ENCODE measurements at regions not wholly inside any gene's neighbourhood (a gene's known extent, or its start where the extent isn't known, plus 50 kb on each side); places are given as distances from the start of the nearest gene placed in this dataset.

- no peaks in the 10 kb centered on the region for H3K27me3 ChIP-seq (replicated peaks; ENCODE audit: insufficient read depth, low read length)
- no peaks in the 10 kb centered on the region for H3K9me3 ChIP-seq (replicated peaks; ENCODE audit: insufficient read depth, low read length)
- H3K4me2 ChIP-seq (ENCODE audit: low read depth, low read length): no peak overlapping the region
- H3K9me2 ChIP-seq (replicated peaks; ENCODE audit: insufficient read depth, low read length): no peaks in the 10 kb centered on the region
- TF ChIP-seq EZH2 (optimal IDR thresholded peaks at IDR 0.05; ENCODE audit: low read depth, low read length): no peak
- TF ChIP-seq CTCF (IDR thresholded peaks at IDR 0.05; ENCODE audit: low read length): no peak
- no peak for TF ChIP-seq EZH2phosphoT487 (IDR thresholded peaks at IDR 0.05; ENCODE audit: low read length)
- no peaks in the 10 kb centered on the region for H4K20me1 ChIP-seq (ENCODE audit: insufficient read depth, low read length)
- no peak overlapping the region for H3K4me3 ChIP-seq (ENCODE audit: low read length)
- no peaks in the 10 kb centered on the region for H3K36me3 ChIP-seq (replicated peaks; ENCODE audit: insufficient read depth, low read length)
- no peak overlapping the region for H3K27ac ChIP-seq (ENCODE audit: low read length)
- no peaks in the 10 kb centered on the region for H3F3A ChIP-seq (ENCODE audit: insufficient read depth, low read length)
- no peak for DNase-seq
- H3K4me1 ChIP-seq (ENCODE audit: low read length): no peaks in the 10 kb centered on the region
- H3K9ac ChIP-seq (ENCODE audit: low read length): no peak overlapping the region
- no peaks in the 10 kb centered on the region for H3K79me2 ChIP-seq (ENCODE audit: low read length)
- no peak overlapping the region for H2AFZ ChIP-seq (ENCODE audit: low read length)
Measured at GRCh38 chr15:62352817-62353216, 187.7 kb upstream of the C2CD4B start.

- H3K4me1 ChIP-seq (ENCODE audit: low read length): no peaks in the 10 kb centered on the region
- no peaks in the 10 kb centered on the region for H3K9me2 ChIP-seq (replicated peaks; ENCODE audit: insufficient read depth, low read length)
- no peaks in the 10 kb centered on the region for H3K36me3 ChIP-seq (replicated peaks; ENCODE audit: insufficient read depth, low read length)
- H4K20me1 ChIP-seq (ENCODE audit: insufficient read depth, low read length): no peaks in the 10 kb centered on the region
- no peaks in the 10 kb centered on the region for H3F3A ChIP-seq (ENCODE audit: insufficient read depth, low read length)
- no peak overlapping the region for H3K27ac ChIP-seq (ENCODE audit: low read length)
- no peaks in the 10 kb centered on the region for H3K27me3 ChIP-seq (replicated peaks; ENCODE audit: insufficient read depth, low read length)
- H3K79me2 ChIP-seq (ENCODE audit: low read length): no peaks in the 10 kb centered on the region
- H3K4me3 ChIP-seq (ENCODE audit: low read length): no peak overlapping the region
- no peak overlapping the region for H3K9ac ChIP-seq (ENCODE audit: low read length)
- H2AFZ ChIP-seq (ENCODE audit: low read length): no peak overlapping the region
- DNase-seq: no peak
- no peak for TF ChIP-seq EZH2 (optimal IDR thresholded peaks at IDR 0.05; ENCODE audit: low read depth, low read length)
- no peak for TF ChIP-seq EZH2phosphoT487 (IDR thresholded peaks at IDR 0.05; ENCODE audit: low read length)
- TF ChIP-seq CTCF (IDR thresholded peaks at IDR 0.05; ENCODE audit: low read length): no peak
- H3K4me2 ChIP-seq (ENCODE audit: low read depth, low read length): no peak overlapping the region
- no peaks in the 10 kb centered on the region for H3K9me3 ChIP-seq (replicated peaks; ENCODE audit: insufficient read depth, low read length)
Measured at GRCh38 chr15:62357431-62357830, 192.3 kb upstream of the C2CD4B start.

- Histone ChIP-seq H3K9me2 (replicated peaks; ENCODE audit: insufficient read depth, low read length) (no peaks in the 10 kb centered on the region), H3K4me3 (ENCODE audit: low read length) (no peak overlapping the region), H3K36me3 (replicated peaks; ENCODE audit: insufficient read depth, low read length) (no peaks in the 10 kb centered on the region), H3K4me1 (ENCODE audit: low read length) (no peaks in the 10 kb centered on the region), H4K20me1 (ENCODE audit: insufficient read depth, low read length) (no peaks in the 10 kb centered on the region), H3K9ac (ENCODE audit: low read length) (no peak overlapping the region), H3K9me3 (replicated peaks; ENCODE audit: insufficient read depth, low read length) (no peaks in the 10 kb centered on the region), H3F3A (ENCODE audit: insufficient read depth, low read length) (no peaks in the 10 kb centered on the region), H3K27ac (ENCODE audit: low read length) (no peak overlapping the region), H3K4me2 (ENCODE audit: low read depth, low read length) (no peak overlapping the region), H3K27me3 (replicated peaks; ENCODE audit: insufficient read depth, low read length) (no peaks in the 10 kb centered on the region), H2AFZ (ENCODE audit: low read length) (no peak overlapping the region), H3K79me2 (ENCODE audit: low read length) (no peaks in the 10 kb centered on the region)
- TF ChIP-seq EZH2phosphoT487 (IDR thresholded peaks at IDR 0.05; ENCODE audit: low read length) (no peak), CTCF (IDR thresholded peaks at IDR 0.05; ENCODE audit: low read length) (no peak), EZH2 (optimal IDR thresholded peaks at IDR 0.05; ENCODE audit: low read depth, low read length) (no peak)
- no peak for DNase-seq
Measured at GRCh38 chr15:62359416-62359815, 194.3 kb upstream of the C2CD4B start.

Data from MM.1S (cell line).